ENCODE measurements at regions not wholly inside any gene's neighbourhood (a gene's known extent, or its start where the extent isn't known, plus 50 kb on each side); places are given as distances from the start of the nearest gene placed in this dataset.

GRCh38 chr2:220247588-220248350, 620.3 kb downstream of the SLC4A3 start:
- no peaks in the 10 kb centered on the region for H3K36me3 Mint-ChIP-seq (ENCODE audit: unreplicated experiment)
- DNase-seq: no peak
- H3K27ac Mint-ChIP-seq (ENCODE audit: unreplicated experiment): no peak overlapping the region
- H3K4me1 Mint-ChIP-seq (ENCODE audit: low read depth, unreplicated experiment): no peaks in the 10 kb centered on the region
- no peaks in the 10 kb centered on the region for H3K27me3 Mint-ChIP-seq (ENCODE audit: unreplicated experiment)
- no peak for TF ChIP-seq CTCF (IDR thresholded peaks at IDR 0.05; ENCODE audit: partially characterized antibody, unreplicated experiment)
- H3K9me3 Mint-ChIP-seq (ENCODE audit: unreplicated experiment): no peaks in the 10 kb centered on the region
- H3K4me3 Mint-ChIP-seq (ENCODE audit: unreplicated experiment): no peak overlapping the region

GRCh38 chr2:220259662-220260061, 632.2 kb downstream of the SLC4A3 start:
- Mint-ChIP-seq H3K27ac (ENCODE audit: unreplicated experiment) (peak overlapping the region; percentile 98), H3K4me1 (ENCODE audit: low read depth, unreplicated experiment) (peaks cover 32% of the 10 kb centered on the region), H3K4me3 (ENCODE audit: unreplicated experiment) (peak overlapping the region; percentile 21), H3K9me3 (ENCODE audit: unreplicated experiment) (peaks cover 10% of the 10 kb centered on the region), H3K27me3 (ENCODE audit: unreplicated experiment) (peaks cover 2% of the 10 kb centered on the region), H3K36me3 (ENCODE audit: unreplicated experiment) (no peaks in the 10 kb centered on the region)
- peak; percentile 71 for DNase-seq
- TF ChIP-seq CTCF (IDR thresholded peaks at IDR 0.05; ENCODE audit: partially characterized antibody, unreplicated experiment): no peak

GRCh38 chr2:220263300-220263699, 635.9 kb downstream of the SLC4A3 start:
- H3K4me3 Mint-ChIP-seq (ENCODE audit: unreplicated experiment): no peak overlapping the region
- H3K27ac Mint-ChIP-seq (ENCODE audit: unreplicated experiment): no peak overlapping the region
- H3K27me3 Mint-ChIP-seq (ENCODE audit: unreplicated experiment): no peaks in the 10 kb centered on the region
- H3K4me1 Mint-ChIP-seq (ENCODE audit: low read depth, unreplicated experiment): peaks cover 30% of the 10 kb centered on the region
- no peak for DNase-seq
- TF ChIP-seq CTCF (IDR thresholded peaks at IDR 0.05; ENCODE audit: partially characterized antibody, unreplicated experiment): no peak
- peaks cover 10% of the 10 kb centered on the region for H3K9me3 Mint-ChIP-seq (ENCODE audit: unreplicated experiment)
- H3K36me3 Mint-ChIP-seq (ENCODE audit: unreplicated experiment): no peaks in the 10 kb centered on the region

- Mint-ChIP-seq H3K36me3 (ENCODE audit: unreplicated experiment) (no peaks in the 10 kb centered on the region), H3K27me3 (ENCODE audit: unreplicated experiment) (no peaks in the 10 kb centered on the region), H3K9me3 (ENCODE audit: unreplicated experiment) (no peaks in the 10 kb centered on the region), H3K27ac (ENCODE audit: unreplicated experiment) (peak overlapping the region; percentile 70), H3K4me3 (ENCODE audit: unreplicated experiment) (peak overlapping the region; percentile 58), H3K4me1 (ENCODE audit: low read depth, unreplicated experiment) (peaks cover 23% of the 10 kb centered on the region)
- DNase-seq: peak; percentile 31
- TF ChIP-seq CTCF (IDR thresholded peaks at IDR 0.05; ENCODE audit: partially characterized antibody, unreplicated experiment): no peak
Measured at GRCh38 chr2:220269367-220269766, 641.9 kb downstream of the SLC4A3 start.

GRCh38 chr2:220270481-220271070, 643.1 kb downstream of the SLC4A3 start:
- Mint-ChIP-seq H3K9me3 (ENCODE audit: unreplicated experiment) (no peaks in the 10 kb centered on the region), H3K4me3 (ENCODE audit: unreplicated experiment) (no peak overlapping the region), H3K4me1 (ENCODE audit: low read depth, unreplicated experiment) (peaks cover 23% of the 10 kb centered on the region), H3K27me3 (ENCODE audit: unreplicated experiment) (no peaks in the 10 kb centered on the region), H3K27ac (ENCODE audit: unreplicated experiment) (no peak overlapping the region), H3K36me3 (ENCODE audit: unreplicated experiment) (no peaks in the 10 kb centered on the region)
- no peak for DNase-seq
- no peak for TF ChIP-seq CTCF (IDR thresholded peaks at IDR 0.05; ENCODE audit: partially characterized antibody, unreplicated experiment)
